ENCODE measurements at regions not wholly inside any gene's neighbourhood (a gene's known extent, or its start where the extent isn't known, plus 50 kb on each side); places are given as distances from the start of the nearest gene placed in this dataset.

GRCh38 chr2:118726821-118727220 is 120.6 kb downstream of the EN1 start:
- FAIRE-seq (no peak), DNase-seq (ENCODE audit: insufficient read length, low spot score) (no peak)
- no peak for TF ChIP-seq POLR2A (IDR thresholded peaks at IDR 0.05; ENCODE audit: low read depth, low read length)

DNA sequence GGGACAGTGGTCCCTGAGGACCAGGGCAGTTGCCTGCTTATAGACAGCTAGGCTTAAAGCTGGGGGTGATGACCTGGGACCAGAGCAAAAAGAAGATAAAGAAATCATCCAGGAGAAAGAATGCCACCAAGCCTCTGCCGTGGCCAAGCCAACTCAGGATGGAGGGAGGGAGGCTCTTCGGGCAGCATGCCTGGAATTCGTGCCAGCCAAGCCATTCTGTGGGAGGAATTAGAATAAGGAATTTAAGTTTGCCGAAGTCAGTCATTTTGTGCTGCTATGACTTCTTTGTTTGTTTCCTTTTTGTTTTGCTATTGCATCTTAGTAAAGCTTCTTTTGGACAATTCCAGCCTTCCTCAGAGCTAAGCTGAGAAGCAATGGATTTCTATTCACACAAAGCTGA is 124.1 kb downstream of the EN1 start:
- no peak for FAIRE-seq
- TF ChIP-seq POLR2A (IDR thresholded peaks at IDR 0.05; ENCODE audit: low read depth, low read length), result no peak

GRCh38 chr2:118722976-118723375 is 124.5 kb downstream of the EN1 start:
- no peak for TF ChIP-seq POLR2A (IDR thresholded peaks at IDR 0.05; ENCODE audit: low read depth, low read length)
- FAIRE-seq (no peak), DNase-seq (ENCODE audit: insufficient read length, low spot score) (no peak)

More for the DNA sequence above, 124.1 kb downstream of the EN1 start:
- no peak for DNase-seq (ENCODE audit: insufficient read length, low spot score)

DNA sequence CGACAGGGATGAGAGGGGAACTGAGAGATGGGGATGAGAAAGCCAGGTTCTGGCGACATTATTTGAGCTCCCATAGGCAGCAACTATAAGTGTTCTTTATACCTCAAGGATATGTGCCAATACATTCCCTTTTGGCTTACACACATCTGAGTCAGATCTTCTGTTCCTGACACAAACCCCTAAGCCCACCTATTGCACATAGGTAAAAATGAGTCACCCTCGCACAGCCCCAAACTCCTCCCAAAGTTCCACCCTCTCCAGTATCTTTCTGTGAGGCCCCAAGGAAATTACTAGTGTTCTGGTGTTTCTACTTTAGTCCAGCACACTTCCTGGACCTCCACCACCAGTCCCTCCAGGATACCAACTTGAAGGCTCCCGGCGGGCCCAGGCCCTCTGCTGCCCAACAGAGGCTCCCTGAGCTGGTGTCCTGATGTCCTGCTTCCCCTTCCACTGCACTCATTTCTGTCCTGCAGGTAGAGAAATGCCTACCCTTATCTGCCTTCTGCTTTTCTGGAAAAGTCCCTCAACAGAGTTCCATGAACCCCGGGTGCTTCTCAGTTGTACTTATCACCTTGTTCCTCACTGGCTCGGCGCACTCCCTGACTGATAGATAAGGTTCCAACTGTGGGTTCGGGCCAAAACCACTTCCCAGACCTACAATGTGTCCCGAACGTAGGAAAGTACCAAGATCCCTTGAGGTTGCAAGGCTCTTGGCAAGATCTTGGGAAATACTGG is 125.5 kb downstream of the EN1 start:
- FAIRE-seq (no peak), DNase-seq (ENCODE audit: insufficient read length, low spot score) (no peak)
- no peak for TF ChIP-seq POLR2A (IDR thresholded peaks at IDR 0.05; ENCODE audit: low read depth, low read length)

DNA sequence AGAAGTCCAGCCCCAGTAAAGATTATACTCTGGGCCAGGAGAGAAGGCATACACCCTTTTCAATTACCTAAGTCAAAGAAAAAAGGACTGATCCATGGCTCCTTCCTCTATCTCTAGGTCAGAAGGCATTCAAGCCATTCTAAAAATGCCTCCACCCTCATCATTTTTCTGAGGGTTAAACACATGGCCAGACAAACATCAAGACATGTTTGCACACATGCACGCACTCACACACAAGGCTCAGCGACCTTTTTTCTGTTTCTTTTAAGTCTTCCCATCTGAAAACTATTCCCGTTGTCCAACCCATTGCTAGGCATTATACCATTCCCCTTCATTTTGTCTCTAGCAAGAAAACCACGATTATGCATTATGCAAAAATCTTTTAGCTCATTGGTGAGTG is 126.6 kb downstream of the EN1 start:
- DNase-seq (ENCODE audit: insufficient read length, low spot score) (no peak), FAIRE-seq (no peak)
- TF ChIP-seq POLR2A (IDR thresholded peaks at IDR 0.05; ENCODE audit: low read depth, low read length), result no peak

DNA sequence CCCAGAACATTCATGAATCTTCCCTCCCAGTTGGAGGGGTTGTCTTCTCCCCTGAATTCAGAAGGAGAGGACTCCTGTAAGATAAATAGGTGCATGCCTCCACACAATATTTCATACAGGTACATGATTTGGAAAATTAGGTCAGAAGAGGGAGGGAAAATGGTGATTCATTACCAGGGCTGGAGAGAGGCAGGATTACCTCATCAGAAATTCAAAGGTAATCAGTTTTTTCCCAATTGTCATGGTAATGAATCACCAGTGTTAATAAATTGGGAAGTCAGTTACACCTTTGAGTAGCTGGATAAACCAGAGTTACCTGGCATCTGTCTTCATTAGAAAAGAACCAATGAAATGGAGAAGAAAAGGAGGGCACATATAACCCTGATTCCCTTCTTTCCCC is 128.5 kb downstream of the EN1 start:
- DNase-seq (ENCODE audit: insufficient read length, low spot score), result no peak

GRCh38 chr2:118716102-118716501 is 131.3 kb downstream of the EN1 start:
- DNase-seq (ENCODE audit: insufficient read length, low spot score), result no peak
- no peak for FAIRE-seq
- TF ChIP-seq POLR2A (IDR thresholded peaks at IDR 0.05; ENCODE audit: low read depth, low read length), result no peak

More for the DNA sequence above, 128.5 kb downstream of the EN1 start:
- FAIRE-seq, result no peak
- no peak for TF ChIP-seq POLR2A (IDR thresholded peaks at IDR 0.05; ENCODE audit: low read depth, low read length)

- no peak for TF ChIP-seq POLR2A (IDR thresholded peaks at IDR 0.05; ENCODE audit: low read depth, low read length)
- FAIRE-seq, result no peak
- no peak for DNase-seq (ENCODE audit: insufficient read length, low spot score)
Measured at GRCh38 chr2:118714118-118714517, 133.3 kb downstream of the EN1 start.

GRCh38 chr2:118711603-118712002 is 135.8 kb downstream of the EN1 start:
- FAIRE-seq, result no peak
- no peak for TF ChIP-seq POLR2A (IDR thresholded peaks at IDR 0.05; ENCODE audit: low read depth, low read length)
- DNase-seq (ENCODE audit: insufficient read length, low spot score), result no peak

DNA sequence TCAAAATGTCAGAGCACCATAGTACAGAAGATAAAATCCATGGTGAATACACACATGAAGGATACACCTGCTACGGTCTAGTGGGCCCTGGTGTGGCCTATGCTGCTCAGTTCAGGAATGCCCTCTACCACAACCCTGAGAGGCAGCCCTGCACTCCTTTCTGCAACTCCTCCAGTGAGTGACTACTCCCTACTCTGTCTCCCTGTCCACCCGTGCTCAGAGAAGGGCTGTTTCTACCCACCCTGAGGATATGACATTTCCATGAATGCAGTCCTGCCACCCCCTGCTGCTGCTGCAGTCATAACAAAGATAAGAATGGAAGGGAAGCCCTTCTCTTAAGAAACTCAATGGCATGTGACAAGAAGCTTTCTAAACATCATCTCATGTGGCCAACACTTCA is 137.0 kb downstream of the EN1 start:
- TF ChIP-seq POLR2A (IDR thresholded peaks at IDR 0.05; ENCODE audit: low read depth, low read length), result no peak
- DNase-seq (ENCODE audit: insufficient read length, low spot score) (no peak), FAIRE-seq (no peak)

GRCh38 chr2:118709786-118710185 is 137.7 kb downstream of the EN1 start:
- TF ChIP-seq POLR2A (IDR thresholded peaks at IDR 0.05; ENCODE audit: low read depth, low read length), result no peak
- no peak for DNase-seq (ENCODE audit: insufficient read length, low spot score)
- no peak for FAIRE-seq

DNA sequence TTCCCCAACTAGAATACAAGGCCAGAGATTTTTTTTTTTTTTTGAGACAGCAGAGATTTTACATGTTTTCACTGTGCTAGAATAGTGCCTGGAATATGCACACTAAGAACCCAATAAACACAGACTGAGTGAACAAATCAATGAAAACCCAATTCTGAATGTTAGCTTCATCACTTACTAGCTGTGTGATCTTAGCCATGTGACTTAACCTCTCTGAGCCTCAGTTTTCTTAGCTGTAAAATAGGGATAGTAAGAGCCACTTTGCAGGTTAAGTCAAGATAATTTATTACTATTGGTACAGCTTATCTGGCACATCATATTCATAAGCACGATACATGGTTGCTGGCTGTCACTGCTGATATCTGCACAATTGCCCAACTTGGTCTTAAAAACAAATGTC is 140.6 kb downstream of the EN1 start:
- FAIRE-seq, result no peak
- no peak for DNase-seq (ENCODE audit: insufficient read length, low spot score)
- TF ChIP-seq POLR2A (IDR thresholded peaks at IDR 0.05; ENCODE audit: low read depth, low read length), result no peak

GRCh38 chr2:118706371-118706770 is 141.1 kb downstream of the EN1 start:
- DNase-seq (ENCODE audit: insufficient read length, low spot score) (no peak), FAIRE-seq (no peak)
- TF ChIP-seq POLR2A (IDR thresholded peaks at IDR 0.05; ENCODE audit: low read depth, low read length), result no peak

- DNase-seq (ENCODE audit: insufficient read length, low spot score), result no peak
- FAIRE-seq, result no peak
Measured at GRCh38 chr2:118705032-118705431, 142.4 kb downstream of the EN1 start.

DNA sequence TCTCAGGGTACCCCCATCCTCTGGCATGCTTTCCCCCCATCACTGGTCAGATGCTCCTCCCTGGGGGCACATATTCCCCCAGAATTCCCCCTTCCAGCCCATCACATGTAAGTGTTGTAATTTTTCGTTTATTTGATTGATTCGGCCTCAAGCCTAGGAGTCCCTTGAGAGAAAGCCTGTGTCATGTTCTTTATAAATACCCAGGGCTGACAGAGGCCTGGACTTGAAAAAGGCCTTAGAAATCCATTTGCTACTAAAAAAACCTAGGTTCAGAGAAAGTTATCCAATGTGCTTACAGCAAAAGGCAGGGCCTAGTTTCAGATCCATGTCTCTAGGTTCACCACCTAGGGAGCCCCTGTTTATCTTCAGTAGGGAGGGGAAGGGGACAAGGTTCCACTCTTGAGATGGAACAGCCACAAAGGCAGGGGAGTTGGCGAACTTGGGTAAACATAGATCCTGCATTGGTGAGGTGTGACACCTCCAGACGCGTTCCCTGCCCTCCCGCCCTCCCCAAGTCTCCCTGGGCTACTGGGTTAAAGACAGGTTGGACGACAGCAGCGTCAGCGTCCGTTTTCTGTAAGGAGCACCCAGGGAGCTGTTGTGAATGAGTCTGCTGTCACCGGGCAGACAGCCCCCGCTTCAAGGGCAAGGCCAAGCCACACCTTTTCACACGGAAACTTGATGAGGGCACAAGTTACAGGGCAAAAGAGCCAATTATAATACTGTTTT is 147.8 kb downstream of the EN1 start:
- TF ChIP-seq POLR2A (IDR thresholded peaks at IDR 0.05; ENCODE audit: low read depth, low read length), result no peak
- no peak for FAIRE-seq
- DNase-seq (ENCODE audit: insufficient read length, low spot score), result no peak

More at GRCh38 chr2:118705032-118705431, 142.4 kb downstream of the EN1 start:
- TF ChIP-seq POLR2A (IDR thresholded peaks at IDR 0.05; ENCODE audit: low read depth, low read length), result no peak

Measured in H54 (cell line).